ENCODE measurements at regions not wholly inside any gene's neighbourhood (a gene's known extent, or its start where the extent isn't known, plus 50 kb on each side); places are given as distances from the start of the nearest gene placed in this dataset.

DNA sequence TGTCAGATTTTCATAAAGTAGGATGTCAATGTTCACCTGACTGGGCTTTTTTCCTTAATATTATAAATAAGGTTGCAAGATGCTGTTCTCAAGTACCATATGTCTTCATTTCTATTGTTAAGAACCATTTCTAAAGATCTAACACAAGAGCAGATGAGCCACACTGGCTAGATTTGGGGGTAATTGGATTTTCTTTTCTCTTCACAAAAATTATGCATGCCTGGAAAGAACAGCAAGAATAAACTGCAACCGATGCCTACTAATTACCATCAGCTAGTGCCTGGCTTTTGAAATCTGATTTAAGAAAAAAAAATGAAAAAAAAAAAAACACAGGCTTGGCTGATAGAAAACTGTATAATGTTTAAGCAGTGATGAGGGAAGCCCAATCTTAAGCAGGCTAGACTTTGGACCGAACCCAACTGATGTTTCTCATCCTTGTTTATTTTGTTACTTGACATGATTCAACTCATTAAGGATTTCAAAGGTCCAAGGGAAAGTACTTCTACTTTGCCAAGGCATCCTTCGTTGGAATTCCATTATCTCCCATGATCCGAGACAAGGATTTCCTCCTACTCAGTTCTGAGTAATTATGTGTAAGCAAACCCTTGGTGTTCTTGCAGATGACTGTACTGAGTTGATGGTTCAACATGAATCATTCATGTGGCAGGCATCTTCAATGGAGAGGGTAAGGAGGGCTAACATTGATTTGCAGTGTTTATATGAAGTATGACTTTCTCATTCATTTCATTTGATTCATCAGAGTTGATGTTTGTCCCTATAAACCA lies 300.5 kb downstream of the SPRY2 start:
- Histone ChIP-seq H3K4me2 (no peak overlapping the region), H4K20me1 (ENCODE audit: insufficient read depth) (no peaks in the 10 kb centered on the region), H3K79me2 (ENCODE audit: insufficient read depth, low read depth) (no peaks in the 10 kb centered on the region), H3K4me1 (ENCODE audit: low read depth, poor library complexity, severe bottlenecking) (no peaks in the 10 kb centered on the region), H3K27me3 (ENCODE audit: insufficient read depth, low read depth) (no peaks in the 10 kb centered on the region), H3K9ac (no peak overlapping the region), H3K4me3 (IDR thresholded peaks at IDR 0.05; ENCODE audit: insufficient read depth, low read depth, low read length) (no peak overlapping the region), H3K36me3 (ENCODE audit: insufficient read depth) (no peaks in the 10 kb centered on the region), H2AFZ (ENCODE audit: low read depth) (no peak overlapping the region), H3K27ac (no peak overlapping the region)
- TF ChIP-seq, protein P1, sequence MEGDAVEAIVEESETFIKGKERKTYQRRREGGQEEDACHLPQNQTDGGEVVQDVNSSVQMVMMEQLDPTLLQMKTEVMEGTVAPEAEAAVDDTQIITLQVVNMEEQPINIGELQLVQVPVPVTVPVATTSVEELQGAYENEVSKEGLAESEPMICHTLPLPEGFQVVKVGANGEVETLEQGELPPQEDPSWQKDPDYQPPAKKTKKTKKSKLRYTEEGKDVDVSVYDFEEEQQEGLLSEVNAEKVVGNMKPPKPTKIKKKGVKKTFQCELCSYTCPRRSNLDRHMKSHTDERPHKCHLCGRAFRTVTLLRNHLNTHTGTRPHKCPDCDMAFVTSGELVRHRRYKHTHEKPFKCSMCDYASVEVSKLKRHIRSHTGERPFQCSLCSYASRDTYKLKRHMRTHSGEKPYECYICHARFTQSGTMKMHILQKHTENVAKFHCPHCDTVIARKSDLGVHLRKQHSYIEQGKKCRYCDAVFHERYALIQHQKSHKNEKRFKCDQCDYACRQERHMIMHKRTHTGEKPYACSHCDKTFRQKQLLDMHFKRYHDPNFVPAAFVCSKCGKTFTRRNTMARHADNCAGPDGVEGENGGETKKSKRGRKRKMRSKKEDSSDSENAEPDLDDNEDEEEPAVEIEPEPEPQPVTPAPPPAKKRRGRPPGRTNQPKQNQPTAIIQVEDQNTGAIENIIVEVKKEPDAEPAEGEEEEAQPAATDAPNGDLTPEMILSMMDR (conservative IDR thresholded peaks at IDR 0.05; ENCODE audit: low read depth, low read length), result no peak

DNA sequence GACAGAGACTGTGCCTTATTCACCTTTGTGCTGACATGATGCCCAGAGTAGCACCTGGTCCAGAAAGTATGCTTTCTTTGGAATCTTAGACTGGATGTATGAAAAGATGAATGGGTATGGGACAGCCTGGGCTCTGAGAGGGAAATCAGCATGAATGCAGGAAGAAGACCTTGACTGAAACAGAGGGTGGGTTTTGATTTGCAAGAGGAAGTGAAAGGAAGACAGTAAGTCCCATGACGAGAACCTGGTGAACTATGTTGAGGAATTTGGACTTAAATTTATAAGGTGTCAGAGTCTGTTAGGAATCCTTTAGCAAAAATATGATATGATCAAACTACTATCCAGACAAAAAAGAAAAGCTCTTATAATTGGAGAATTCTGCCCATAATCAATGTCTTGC lies 301.9 kb downstream of the SPRY2 start:
- no peaks in the 10 kb centered on the region for H3K27me3 ChIP-seq (ENCODE audit: insufficient read depth, low read depth)
- H3K79me2 ChIP-seq (ENCODE audit: insufficient read depth, low read depth), result no peaks in the 10 kb centered on the region
- H3K36me3 ChIP-seq (ENCODE audit: insufficient read depth), result no peaks in the 10 kb centered on the region
- H3K27ac ChIP-seq, result no peak overlapping the region
- no peak overlapping the region for H3K4me3 ChIP-seq (IDR thresholded peaks at IDR 0.05; ENCODE audit: insufficient read depth, low read depth, low read length)
- H3K9ac ChIP-seq, result no peak overlapping the region
- H4K20me1 ChIP-seq (ENCODE audit: insufficient read depth), result no peaks in the 10 kb centered on the region
- no peak overlapping the region for H3K4me2 ChIP-seq
- H3K4me1 ChIP-seq (ENCODE audit: low read depth, poor library complexity, severe bottlenecking), result no peaks in the 10 kb centered on the region
- TF ChIP-seq, protein P1 (conservative IDR thresholded peaks at IDR 0.05; ENCODE audit: low read depth, low read length), result no peak
- no peak overlapping the region for H2AFZ ChIP-seq (ENCODE audit: low read depth)

DNA sequence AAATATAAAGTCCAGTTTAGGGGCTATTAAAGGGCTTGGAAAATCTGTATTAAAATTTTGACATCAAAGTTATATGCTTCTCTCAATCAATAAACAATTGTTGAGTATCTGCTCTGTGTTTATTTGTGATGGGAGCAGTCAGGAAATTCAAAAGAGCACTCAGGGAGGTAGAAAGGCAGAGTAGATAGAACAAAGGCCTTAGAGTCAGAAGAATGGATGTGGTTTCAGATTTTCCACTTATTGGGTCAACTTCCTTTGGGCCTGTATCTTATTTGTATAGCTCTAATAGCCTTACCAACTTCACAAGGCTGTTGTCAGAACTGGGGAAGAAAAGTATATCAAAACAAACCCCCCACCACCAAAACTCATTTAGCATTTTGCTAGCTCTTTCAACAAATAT lies 302.6 kb downstream of the SPRY2 start:
- Histone ChIP-seq H3K4me2 (no peak overlapping the region), H2AFZ (ENCODE audit: low read depth) (no peak overlapping the region), H3K9ac (no peak overlapping the region), H3K27ac (no peak overlapping the region), H3K36me3 (ENCODE audit: insufficient read depth) (no peaks in the 10 kb centered on the region), H4K20me1 (ENCODE audit: insufficient read depth) (no peaks in the 10 kb centered on the region), H3K4me1 (ENCODE audit: low read depth, poor library complexity, severe bottlenecking) (no peaks in the 10 kb centered on the region), H3K79me2 (ENCODE audit: insufficient read depth, low read depth) (no peaks in the 10 kb centered on the region), H3K4me3 (IDR thresholded peaks at IDR 0.05; ENCODE audit: insufficient read depth, low read depth, low read length) (no peak overlapping the region), H3K27me3 (ENCODE audit: insufficient read depth, low read depth) (no peaks in the 10 kb centered on the region)
- TF ChIP-seq, protein P1 (conservative IDR thresholded peaks at IDR 0.05; ENCODE audit: low read depth, low read length), result no peak

DNA sequence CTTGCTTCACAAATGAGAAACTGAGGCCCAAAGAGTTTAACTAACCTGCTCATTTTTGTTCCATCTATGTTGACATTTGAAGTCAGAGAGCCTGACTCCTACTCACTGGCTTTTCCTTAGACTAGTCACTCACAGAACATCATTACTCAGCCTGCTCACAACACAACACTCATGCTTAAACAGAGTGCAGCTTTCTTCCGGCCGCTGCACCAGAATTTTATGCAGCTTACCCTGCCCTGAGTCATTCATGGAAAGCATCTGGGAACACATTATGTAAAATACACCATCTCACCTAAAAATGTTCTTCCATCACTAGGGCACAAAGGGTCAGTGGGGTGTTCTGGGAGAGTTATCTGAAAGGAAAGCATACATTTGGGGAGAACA lies 303.4 kb downstream of the SPRY2 start:
- TF ChIP-seq, protein P1 (conservative IDR thresholded peaks at IDR 0.05; ENCODE audit: low read depth, low read length), result no peak
- Histone ChIP-seq H3K9ac (no peak overlapping the region), H3K79me2 (ENCODE audit: insufficient read depth, low read depth) (no peaks in the 10 kb centered on the region), H3K4me1 (ENCODE audit: low read depth, poor library complexity, severe bottlenecking) (no peaks in the 10 kb centered on the region), H3K4me3 (IDR thresholded peaks at IDR 0.05; ENCODE audit: insufficient read depth, low read depth, low read length) (no peak overlapping the region), H3K36me3 (ENCODE audit: insufficient read depth) (no peaks in the 10 kb centered on the region), H4K20me1 (ENCODE audit: insufficient read depth) (no peaks in the 10 kb centered on the region), H3K27ac (no peak overlapping the region), H3K27me3 (ENCODE audit: insufficient read depth, low read depth) (no peaks in the 10 kb centered on the region), H2AFZ (ENCODE audit: low read depth) (no peak overlapping the region), H3K4me2 (no peak overlapping the region)
